HepG2 (cell line): ENCODE measurements at regions not wholly inside any gene's neighbourhood (a gene's known extent, or its start where the extent isn't known, plus 50 kb on each side); places are given as distances from the start of the nearest gene placed in this dataset.

Experiments
- ATAC-seq: fragments of 200-7000 bp; cut with Tn5 transposase; 3 replicates; pipeline ENCODE4 v1.9.1; 2020; ENCODE audit warnings: mild to moderate bottlenecking, moderate library complexity
- BruUV-seq: library from RNA; stranded (reverse); fragments of 400-500 nt; replicated peaks from 2 replicates; lab custom pipeline; 2021; lab: Mats Ljungman, UMichigan
- CTCF ChIA-PET: fragments of 300-600 bp; formaldehyde crosslinking; extraction: SDS; loops from one replicate; lab custom pipeline; 2021; ENCODE audit warnings: low total read pairs, inconsistent platforms, low intra/inter-chr PET ratio; lab: Yijun Ruan, JAX
- POLR2A ChIA-PET: fragments of 350-600 bp; sonication (Branson Sonifier 250); formaldehyde crosslinking; loops from one replicate; lab custom pipeline; 2020; ENCODE audit warnings: antibody characterized with exemption, inconsistent platforms; lab: Yijun Ruan, JAX
- DNase-seq: peaks from one replicate; pipeline ENCODE4 v3.0.0-alpha.2; 2015; ENCODE audit warnings: low spot score
- FAIRE-seq: peaks from 3 replicates; lab custom pipeline; 2011; peaks lifted over from hg19 to GRCh38; lab: Jason Lieb, UNC
- H2AFZ ChIP-seq: one replicate; pipeline ENCODE4 v1.6.1; 2011; ENCODE audit warnings: low read length, inconsistent platforms
- H3K27ac ChIP-seq: fragments of 300-600 bp; 3 replicates; pipeline ENCODE4 v1.8.0; 2011; ENCODE audit warnings: mixed run types, mild to moderate bottlenecking, mixed read lengths, low read length, inconsistent platforms; ENCODE audit not compliant: insufficient read depth; ENCODE audit errors: extremely low read length
- H3K27me3 ChIP-seq, 2 experiments: fragments of 200-600 bp in 1 of 2; 2 replicates in 1 of 2; 3 replicates in 1 of 2; pipeline versions ENCODE4 v1.6.0 to v1.8.0; 2011; ENCODE audit warnings: low read length in 2 of 2, mild to moderate bottlenecking in 2 of 2, moderate library complexity in 2 of 2, inconsistent platforms in 1 of 2; ENCODE audit not compliant: insufficient read depth in 2 of 2, control insufficient read depth in 1 of 2
- H3K36me3 ChIP-seq, 2 experiments: fragments of 200-600 bp in 1 of 2; replicated peaks in 1 of 2; 2 replicates in 1 of 2; 3 replicates in 1 of 2; pipeline versions ENCODE4 v1.5.1 to v1.8.0; 2011; ENCODE audit warnings: low read length in 2 of 2, inconsistent platforms in 1 of 2; ENCODE audit not compliant: insufficient read depth in 2 of 2, control insufficient read depth in 1 of 2
- H3K4me1 ChIP-seq: 2 replicates; pipeline ENCODE4 v1.5.1; 2012; ENCODE audit warnings: low read length, inconsistent platforms; ENCODE audit not compliant: insufficient read depth
- H3K4me2 ChIP-seq: 2 replicates; pipeline ENCODE4 v1.6.0; 2011; ENCODE audit warnings: low read depth, low read length, inconsistent platforms
- H3K4me3 ChIP-seq, 3 experiments: fragments of 200-600 bp in 1 of 3; sonication (generic), shearing (Covaris generic) in 1 of 3; replicated peaks in 1 of 3; 2 replicates each; pipeline ENCODE4 v1.5.1; 2011 to 2016; ENCODE audit warnings: low read length in 3 of 3, inconsistent platforms in 2 of 3, low read depth in 2 of 3, mild to moderate bottlenecking in 2 of 3, control low read depth in 1 of 3, mixed read lengths in 1 of 3; ENCODE audit not compliant: insufficient read depth in 1 of 3
- H3K79me2 ChIP-seq: one replicate; pipeline ENCODE4 v1.6.1; 2011; ENCODE audit warnings: low read length, inconsistent platforms; ENCODE audit not compliant: insufficient read depth
- H3K9ac ChIP-seq: 2 replicates; pipeline ENCODE4 v1.6.0; 2011; ENCODE audit warnings: mild to moderate bottlenecking, low read depth, low read length, inconsistent platforms; ENCODE audit not compliant: insufficient read depth
- H3K9me3 ChIP-seq: 2 replicates; pipeline ENCODE4 v1.5.1; 2012; ENCODE audit warnings: mild to moderate bottlenecking, low read length
- H4K20me1 ChIP-seq: 2 replicates; pipeline ENCODE4 v1.6.0; 2011; ENCODE audit warnings: inconsistent platforms, mild to moderate bottlenecking, low read length, moderate library complexity; ENCODE audit not compliant: insufficient read depth
- EHMT2 ChIP-seq: fragments of 200-600 bp; sonication (generic); IDR thresholded peaks from 2 replicates; pipeline ENCODE4 v1.7.0; 2017; ENCODE audit warnings: antibody characterized with exemption, low read depth, low read length, borderline replicate concordance
- HNRNPL ChIP-seq: fragments of 200-400 bp; formaldehyde crosslinking; IDR thresholded peaks from 2 replicates; pipeline ENCODE4 v1.6.1; 2017; ENCODE audit warnings: mild to moderate bottlenecking, low read depth, low read length
- MAF1 ChIP-seq: sonication (generic); formaldehyde crosslinking; IDR thresholded peaks from 2 replicates; pipeline ENCODE4 v1.5.0; 2020; ENCODE audit warnings: missing genetic modification reagents, borderline replicate concordance
- NAIF1 ChIP-seq: sonication (generic); formaldehyde crosslinking; IDR thresholded peaks from 2 replicates; pipeline ENCODE4 v1.5.0; 2020; ENCODE audit warnings: mild to moderate bottlenecking, missing genetic modification reagents, borderline replicate concordance
- NCOA5 ChIP-seq: sonication (generic); formaldehyde crosslinking; IDR thresholded peaks from 2 replicates; pipeline ENCODE4 v1.4.0; 2020; ENCODE audit warnings: missing genetic modification reagents
- ZFP41 ChIP-seq: sonication (generic); formaldehyde crosslinking; IDR thresholded peaks from 2 replicates; pipeline ENCODE4 v1.4.0; 2020; ENCODE audit warnings: mild to moderate bottlenecking, missing genetic modification reagents, borderline replicate concordance
- ZNF136 ChIP-seq: sonication (generic); formaldehyde crosslinking; IDR thresholded peaks from 2 replicates; pipeline ENCODE4 v1.8.1; 2022; ENCODE audit warnings: low read depth, mild to moderate bottlenecking, moderate library complexity, missing genetic modification reagents
- ZNF160 ChIP-seq: sonication (generic); formaldehyde crosslinking; IDR thresholded peaks from 2 replicates; pipeline ENCODE4 v1.8.0; 2022; ENCODE audit warnings: mild to moderate bottlenecking, inconsistent platforms, missing genetic modification reagents
- ZNF564 ChIP-seq: sonication (generic); formaldehyde crosslinking; IDR thresholded peaks from 2 replicates; pipeline ENCODE4 v1.8.1; 2023; ENCODE audit warnings: mild to moderate bottlenecking, missing genetic modification reagents
- ZNF614 ChIP-seq: IDR thresholded peaks from 2 replicates; pipeline ENCODE4 v1.6.1; 2018; ENCODE audit warnings: missing biosample characterization, missing genetic modification reagents, inconsistent platforms, borderline replicate concordance
- WGBS: methylation state at CpG from one replicate; pipeline ENCODE4 v1.1.6; 2017; ENCODE audit warnings: low lambda C conversion rate; 5-methylcytosine and 5-hydroxymethylcytosine counted together
- in situ Hi-C: cut with HindIII; loops from 2 replicates; pipeline ENCODE4 v1.10.0; 2017; ENCODE audit warnings: low pct_unique_long_range_greater_than_20kb; ENCODE audit not compliant: extremely low pct_ligation_motif_present
- intact Hi-C: fragments of 100-400 bp; cut with micrococcal nuclease; formaldehyde crosslinking; loops from one replicate; pipeline ENCODE4 v1.10.0; 2022; ENCODE audit not compliant: unreplicated experiment
- TF ChIP-seq, protein P1 (sequence below): sonication (generic); formaldehyde crosslinking; IDR thresholded peaks from 2 replicates; pipeline ENCODE4 v1.5.0; 2020; ENCODE audit warnings: missing genetic modification reagents
- TF ChIP-seq, protein P2 (sequence below): sonication (generic); formaldehyde crosslinking; IDR thresholded peaks from 2 replicates; pipeline ENCODE4 v1.4.0; 2020; ENCODE audit warnings: missing genetic modification reagents
- TF ChIP-seq, protein P3 (sequence below): sonication (generic); formaldehyde crosslinking; IDR thresholded peaks from 2 replicates; pipeline ENCODE4 v1.8.1; 2023; ENCODE audit warnings: mild to moderate bottlenecking, moderate library complexity, missing genetic modification reagents

GRCh38 chr3:8273479-8273878, 228.1 kb upstream of the LMCD1 start:
- no peak overlapping the region for H3K4me3 ChIP-seq
- no peaks in the 10 kb centered on the region for H3K4me1 ChIP-seq
- CTCF ChIA-PET: no interaction called here
- 47% methylated on average over 5 of the region's 5 CpGs for WGBS
- POLR2A ChIA-PET: no interaction called here
- H3K27ac ChIP-seq: no peak overlapping the region
- no peak overlapping the region for H2AFZ ChIP-seq
- no peaks in the 10 kb centered on the region for H3K36me3 ChIP-seq
- in situ Hi-C loops: no loop called here
- ATAC-seq (no peak), FAIRE-seq (no peak), DNase-seq (no peak)
- intact Hi-C loops: no loop called here
- no peaks in the 10 kb centered on the region for H4K20me1 ChIP-seq
- no peak overlapping the region for H3K4me2 ChIP-seq
- no TSS peak for BruUV-seq
- H3K9me3 ChIP-seq: no peaks in the 10 kb centered on the region
- TF ChIP-seq ZFP41 (CRISPR knock-in tag) (no peak), ZNF614 (CRISPR knock-in tag) (no peak), MAF1 (CRISPR knock-in tag) (no peak), ZNF160 (CRISPR knock-in tag) (no peak), HNRNPL (no peak), ZNF136 (CRISPR knock-in tag) (no peak)
- TF ChIP-seq, protein P1, sequence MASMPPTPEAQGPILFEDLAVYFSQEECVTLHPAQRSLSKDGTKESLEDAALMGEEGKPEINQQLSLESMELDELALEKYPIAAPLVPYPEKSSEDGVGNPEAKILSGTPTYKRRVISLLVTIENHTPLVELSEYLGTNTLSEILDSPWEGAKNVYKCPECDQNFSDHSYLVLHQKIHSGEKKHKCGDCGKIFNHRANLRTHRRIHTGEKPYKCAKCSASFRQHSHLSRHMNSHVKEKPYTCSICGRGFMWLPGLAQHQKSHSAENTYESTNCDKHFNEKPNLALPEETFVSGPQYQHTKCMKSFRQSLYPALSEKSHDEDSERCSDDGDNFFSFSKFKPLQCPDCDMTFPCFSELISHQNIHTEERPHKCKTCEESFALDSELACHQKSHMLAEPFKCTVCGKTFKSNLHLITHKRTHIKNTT (CRISPR knock-in tag): no peak
- H3K79me2 ChIP-seq: no peaks in the 10 kb centered on the region
- no peak overlapping the region for H3K9ac ChIP-seq
- no peaks in the 10 kb centered on the region for H3K27me3 ChIP-seq

- no peak for DNase-seq
- H3K4me1 ChIP-seq: no peaks in the 10 kb centered on the region
- FAIRE-seq: no peak
- no peak overlapping the region for H3K27ac ChIP-seq
- H3K4me3 ChIP-seq: no peak overlapping the region
- H2AFZ ChIP-seq: no peak overlapping the region
- H3K4me2 ChIP-seq: no peak overlapping the region
- no peaks in the 10 kb centered on the region for H3K36me3 ChIP-seq
- no TSS peak for BruUV-seq
- no peaks in the 10 kb centered on the region for H4K20me1 ChIP-seq
- ATAC-seq: no peak
- no peak overlapping the region for H3K9ac ChIP-seq
- intact Hi-C loops: no loop called here
- no peaks in the 10 kb centered on the region for H3K79me2 ChIP-seq
- no peaks in the 10 kb centered on the region for H3K9me3 ChIP-seq
- ChIA-PET POLR2A (no interaction called here), CTCF (no interaction called here)
- in situ Hi-C loops: no loop called here
- WGBS: 15% methylated on average over 3 of the region's 3 CpGs
- no peaks in the 10 kb centered on the region for H3K27me3 ChIP-seq
- TF ChIP-seq, protein P2, sequence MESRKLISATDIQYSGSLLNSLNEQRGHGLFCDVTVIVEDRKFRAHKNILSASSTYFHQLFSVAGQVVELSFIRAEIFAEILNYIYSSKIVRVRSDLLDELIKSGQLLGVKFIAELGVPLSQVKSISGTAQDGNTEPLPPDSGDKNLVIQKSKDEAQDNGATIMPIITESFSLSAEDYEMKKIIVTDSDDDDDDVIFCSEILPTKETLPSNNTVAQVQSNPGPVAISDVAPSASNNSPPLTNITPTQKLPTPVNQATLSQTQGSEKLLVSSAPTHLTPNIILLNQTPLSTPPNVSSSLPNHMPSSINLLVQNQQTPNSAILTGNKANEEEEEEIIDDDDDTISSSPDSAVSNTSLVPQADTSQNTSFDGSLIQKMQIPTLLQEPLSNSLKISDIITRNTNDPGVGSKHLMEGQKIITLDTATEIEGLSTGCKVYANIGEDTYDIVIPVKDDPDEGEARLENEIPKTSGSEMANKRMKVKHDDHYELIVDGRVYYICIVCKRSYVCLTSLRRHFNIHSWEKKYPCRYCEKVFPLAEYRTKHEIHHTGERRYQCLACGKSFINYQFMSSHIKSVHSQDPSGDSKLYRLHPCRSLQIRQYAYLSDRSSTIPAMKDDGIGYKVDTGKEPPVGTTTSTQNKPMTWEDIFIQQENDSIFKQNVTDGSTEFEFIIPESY: no peak
- TF ChIP-seq NAIF1 (CRISPR knock-in tag): no peak
- no peak for TF ChIP-seq EHMT2
- TF ChIP-seq ZNF564 (CRISPR knock-in tag): no peak
- no peak for TF ChIP-seq NCOA5 (CRISPR knock-in tag)
- TF ChIP-seq, protein P3, sequence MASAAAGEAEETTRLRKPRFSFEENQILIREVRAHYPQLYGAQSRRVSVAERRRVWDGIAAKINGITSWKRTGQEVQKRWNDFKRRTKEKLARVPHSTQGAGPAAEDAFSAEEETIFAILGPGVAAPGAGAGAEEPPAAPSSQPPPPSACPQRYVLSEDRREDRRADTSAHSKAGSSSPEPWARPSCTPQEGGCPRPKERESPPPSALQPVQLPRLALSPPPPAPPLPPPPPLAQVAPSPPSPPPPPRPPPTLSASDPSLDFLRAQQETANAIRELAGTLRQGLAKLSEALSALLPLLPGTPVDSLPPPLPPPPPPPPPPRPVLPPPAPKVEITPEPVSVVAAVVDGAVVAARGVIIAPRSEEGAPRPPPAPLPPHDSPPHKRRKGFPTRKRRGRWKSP (CRISPR knock-in tag): no peak
Observed at GRCh38 chr3:8276056-8276455, 225.6 kb upstream of the LMCD1 start.
